GM13977 (cell line): ENCODE measurements at regions not wholly inside any gene's neighbourhood (a gene's known extent, or its start where the extent isn't known, plus 50 kb on each side); places are given as distances from the start of the nearest gene placed in this dataset.
"Not testable (repeated sequence)": the region's sequence is repeated elsewhere in the genome, so short reads cannot be mapped to it uniquely, and the experiment has no call there.

Source experiments
- DNase-seq: peaks from one replicate; pipeline ENCODE4 v3.0.0; 2012; ENCODE audit warnings: low spot score
- CTCF ChIP-seq: IDR thresholded peaks from 2 replicates; pipeline ENCODE4 v1.5.1; 2012; ENCODE audit warnings: mild to moderate bottlenecking, control low read depth; ENCODE audit not compliant: insufficient read depth; ENCODE audit errors: extremely low read depth, missing control alignments
- in situ Hi-C: fragments of 300-500 bp; cut with MboI; formaldehyde crosslinking; loops from one replicate; pipeline ENCODE4 v1.12.0; 2022; ENCODE audit warnings: low sequenced_read_pairs, low pct_unique_long_range_greater_than_20kb, mixed read lengths, inconsistent platforms; ENCODE audit not compliant: unreplicated experiment

- DNase-seq: not testable (repeated sequence)
- in situ Hi-C loops: loop anchor here (25.0 kb wide), 1 partner anchor 140 kb away; no protein-coding TSS in a partner anchor
Observed at GRCh38 chr4:107772269-107772668, 52.2 kb upstream of the PAPSS1 start.

GRCh38 chr4:107774681-107775080 lies 50.1 kb upstream of the SGMS2 start:
- DNase-seq: no peak
- in situ Hi-C loops: loop anchor here (25.0 kb wide), 1 partner anchor 138 kb away; no protein-coding TSS in a partner anchor
- no peak for TF ChIP-seq CTCF
